ENCODE measurements at regions not wholly inside any gene's neighbourhood (a gene's known extent, or its start where the extent isn't known, plus 50 kb on each side); places are given as distances from the start of the nearest gene placed in this dataset.

- DNase-seq, result peak; percentile 18
These were observed 498.5 kb downstream of the NUF2 start for GRCh38 chr1:163820226-163820625.

- peak; percentile 32 for DNase-seq
These were observed 499.0 kb downstream of the NUF2 start for GRCh38 chr1:163820766-163821165.

- DNase-seq, result no peak
These were observed 499.9 kb downstream of the NUF2 start for GRCh38 chr1:163821679-163822078.

- DNase-seq, result no peak
These were observed 501.3 kb downstream of the NUF2 start for GRCh38 chr1:163823017-163823416.

- peak; percentile 46 for DNase-seq
These were observed 502.3 kb downstream of the NUF2 start for GRCh38 chr1:163824006-163824405.

GRCh38 chr1:163824490-163824889 is 502.7 kb downstream of the NUF2 start:
- DNase-seq, result no peak

GRCh38 chr1:163826500-163826899 is 504.7 kb downstream of the NUF2 start:
- DNase-seq, result peak; percentile 36

- no peak for DNase-seq
These were observed 513.0 kb downstream of the NUF2 start for GRCh38 chr1:163834778-163835177.

- no peak for DNase-seq
These were observed 514.7 kb downstream of the NUF2 start for GRCh38 chr1:163836481-163836880.

- no peak for DNase-seq
These were observed 515.5 kb downstream of the NUF2 start for GRCh38 chr1:163837206-163837605.

- no peak for DNase-seq
These were observed 520.8 kb downstream of the NUF2 start for GRCh38 chr1:163842571-163842970.

GRCh38 chr1:163844459-163844858 is 522.7 kb downstream of the NUF2 start:
- no peak for DNase-seq

- no peak for DNase-seq
These were observed 523.5 kb downstream of the NUF2 start for GRCh38 chr1:163845279-163845678.

GRCh38 chr1:163863731-163864130 is 542.0 kb downstream of the NUF2 start:
- no peak for DNase-seq

GRCh38 chr1:163864207-163864606 is 542.5 kb downstream of the NUF2 start:
- DNase-seq, result peak; percentile 16

- DNase-seq, result peak; percentile 47
These were observed 544.8 kb downstream of the NUF2 start for GRCh38 chr1:163866564-163866963.

GRCh38 chr1:163870666-163871065 is 548.9 kb downstream of the NUF2 start:
- DNase-seq, result no peak

- peak; percentile 59 for DNase-seq
These were observed 550.3 kb downstream of the NUF2 start for GRCh38 chr1:163872067-163872466.

GRCh38 chr1:163874070-163874469 is 552.3 kb downstream of the NUF2 start:
- no peak for DNase-seq

GRCh38 chr1:163875200-163875926 is 553.6 kb downstream of the NUF2 start:
- peak; percentile 80 for DNase-seq

GRCh38 chr1:163875927-163876320 is 554.2 kb downstream of the NUF2 start:
- DNase-seq, result peak; percentile 43

GRCh38 chr1:163876546-163876945 is 554.8 kb downstream of the NUF2 start:
- no peak for DNase-seq

- no peak for DNase-seq
These were observed 555.3 kb downstream of the NUF2 start for GRCh38 chr1:163877016-163877415.

- DNase-seq, result no peak
These were observed 563.8 kb downstream of the NUF2 start for GRCh38 chr1:163885510-163885909.

- no peak for DNase-seq
These were observed 574.2 kb downstream of the NUF2 start for GRCh38 chr1:163896001-163896400.

All from tongue (tissue), 1 donor.